ENCODE measurements at regions not wholly inside any gene's neighbourhood (a gene's known extent, or its start where the extent isn't known, plus 50 kb on each side); places are given as distances from the start of the nearest gene placed in this dataset.

DNA sequence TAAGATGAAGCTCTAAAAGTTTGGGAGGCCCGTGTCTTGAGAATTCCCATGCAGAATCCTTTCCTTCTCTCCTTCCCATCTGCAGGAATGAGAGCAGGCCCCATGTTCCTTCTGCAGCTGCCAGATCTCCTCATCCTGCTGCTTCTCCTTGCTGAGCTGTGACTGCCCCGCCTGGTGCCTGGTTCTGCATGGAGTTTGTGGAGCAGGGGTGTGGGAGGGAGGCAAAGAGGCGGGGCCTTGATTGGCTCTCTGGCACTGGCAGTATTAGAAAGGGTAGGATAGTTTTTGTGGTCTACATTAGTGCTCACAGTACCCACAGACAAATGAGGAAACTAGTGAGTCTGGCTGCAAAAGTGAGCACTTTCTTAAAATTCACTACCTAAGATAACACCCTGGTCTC, 91.1 kb upstream of the CLPB start:
- H3K36me3 ChIP-seq, result no peaks in the 10 kb centered on the region
- no peak for ATAC-seq

DNA sequence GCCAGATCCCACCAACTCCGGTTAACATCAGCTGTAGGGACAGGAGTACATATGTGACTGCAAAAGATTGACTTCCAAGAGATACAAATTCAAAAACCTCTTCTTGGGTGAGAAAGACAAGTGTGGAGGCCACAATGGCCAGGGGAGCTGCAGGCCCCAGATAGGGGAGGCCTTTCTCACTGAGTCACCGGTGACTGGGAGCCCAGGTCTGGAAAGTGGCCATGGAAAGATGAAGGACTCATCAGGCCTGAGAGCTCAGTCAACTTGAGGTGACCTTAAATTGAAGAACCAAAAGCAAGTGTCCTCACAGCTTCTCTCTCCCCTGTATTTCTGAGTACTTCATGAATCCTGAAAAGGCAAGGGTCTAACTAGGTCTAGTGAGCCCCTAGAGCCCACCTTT, 90.4 kb upstream of the CLPB start:
- Histone ChIP-seq H3K4me3 (no peak overlapping the region), H3K36me3 (no peaks in the 10 kb centered on the region), H3K9me3 (no peaks in the 10 kb centered on the region), H3K27ac (no peak overlapping the region), H3K27me3 (no peaks in the 10 kb centered on the region), H3K4me1 (peaks cover 0 to 6% (median 3%) of the 10 kb centered on the region in 3 donors)
- TF ChIP-seq EP300 (IDR thresholded peaks at IDR 0.05) (no peak), POLR2AphosphoS5 (IDR thresholded peaks at IDR 0.05) (no peak), POLR2A (IDR thresholded peaks at IDR 0.05) (no peak)
- TF ChIP-seq, protein P1, sequence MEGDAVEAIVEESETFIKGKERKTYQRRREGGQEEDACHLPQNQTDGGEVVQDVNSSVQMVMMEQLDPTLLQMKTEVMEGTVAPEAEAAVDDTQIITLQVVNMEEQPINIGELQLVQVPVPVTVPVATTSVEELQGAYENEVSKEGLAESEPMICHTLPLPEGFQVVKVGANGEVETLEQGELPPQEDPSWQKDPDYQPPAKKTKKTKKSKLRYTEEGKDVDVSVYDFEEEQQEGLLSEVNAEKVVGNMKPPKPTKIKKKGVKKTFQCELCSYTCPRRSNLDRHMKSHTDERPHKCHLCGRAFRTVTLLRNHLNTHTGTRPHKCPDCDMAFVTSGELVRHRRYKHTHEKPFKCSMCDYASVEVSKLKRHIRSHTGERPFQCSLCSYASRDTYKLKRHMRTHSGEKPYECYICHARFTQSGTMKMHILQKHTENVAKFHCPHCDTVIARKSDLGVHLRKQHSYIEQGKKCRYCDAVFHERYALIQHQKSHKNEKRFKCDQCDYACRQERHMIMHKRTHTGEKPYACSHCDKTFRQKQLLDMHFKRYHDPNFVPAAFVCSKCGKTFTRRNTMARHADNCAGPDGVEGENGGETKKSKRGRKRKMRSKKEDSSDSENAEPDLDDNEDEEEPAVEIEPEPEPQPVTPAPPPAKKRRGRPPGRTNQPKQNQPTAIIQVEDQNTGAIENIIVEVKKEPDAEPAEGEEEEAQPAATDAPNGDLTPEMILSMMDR (IDR thresholded peaks at IDR 0.05), result no peak
- WGBS, 2 donors (ENCODE audit: low coverage in 1 of 2), result 71 to 100% methylated on average over 1 of the region's 2 CpGs
- ATAC-seq, result no peak

More for the DNA sequence above, 91.1 kb upstream of the CLPB start:
- TF ChIP-seq EP300 (IDR thresholded peaks at IDR 0.05) (no peak), POLR2A (IDR thresholded peaks at IDR 0.05) (no peak), POLR2AphosphoS5 (IDR thresholded peaks at IDR 0.05) (no peak)
- TF ChIP-seq, protein P1 (IDR thresholded peaks at IDR 0.05), result no peak
- WGBS, 2 donors (ENCODE audit: low coverage in 1 of 2), result 50% methylated on average over 1 of the region's 3 CpGs; no CpG with 5 or more reads in 1 of the 2 donors
- Histone ChIP-seq H3K9me3 (no peaks in the 10 kb centered on the region), H3K27ac (no peak overlapping the region), H3K27me3 (no peaks in the 10 kb centered on the region), H3K4me3 (no peak overlapping the region), H3K4me1 (no peaks in the 10 kb centered on the region)

DNA sequence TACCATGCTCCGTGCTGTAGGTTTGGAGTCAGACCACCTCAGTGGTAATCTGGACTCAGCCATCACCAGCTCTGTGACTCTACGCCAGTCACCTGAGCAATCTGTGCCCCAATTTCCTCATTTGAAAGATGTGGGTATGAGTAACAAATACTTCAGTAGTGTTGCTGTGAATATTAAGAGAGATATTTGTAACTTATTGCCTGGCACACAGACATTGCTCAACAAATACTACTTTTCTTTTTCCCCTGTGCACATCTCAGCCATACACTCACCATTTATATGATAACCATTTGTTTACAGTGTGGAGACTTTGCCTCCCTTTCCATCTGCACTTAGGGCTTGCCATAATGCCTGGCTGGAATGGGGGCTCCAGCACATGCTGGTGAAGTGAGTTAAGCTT, 89.7 kb upstream of the CLPB start:
- Histone ChIP-seq H3K4me1 (peaks cover 0 to 10% (median 5%) of the 10 kb centered on the region in 3 donors), H3K27me3 (no peaks in the 10 kb centered on the region), H3K4me3 (no peak overlapping the region), H3K9me3 (no peaks in the 10 kb centered on the region), H3K27ac (no peak overlapping the region), H3K36me3 (no peaks in the 10 kb centered on the region)
- TF ChIP-seq POLR2A (IDR thresholded peaks at IDR 0.05), result no peak
- TF ChIP-seq EP300 (IDR thresholded peaks at IDR 0.05), result no peak
- no peak for TF ChIP-seq POLR2AphosphoS5 (IDR thresholded peaks at IDR 0.05)
- TF ChIP-seq, protein P1 (IDR thresholded peaks at IDR 0.05), result no peak
- ATAC-seq, result no peak
- WGBS, 2 donors (ENCODE audit: low coverage in 1 of 2), result 78 to 90% methylated on average over 2 of the region's 2 CpGs

DNA sequence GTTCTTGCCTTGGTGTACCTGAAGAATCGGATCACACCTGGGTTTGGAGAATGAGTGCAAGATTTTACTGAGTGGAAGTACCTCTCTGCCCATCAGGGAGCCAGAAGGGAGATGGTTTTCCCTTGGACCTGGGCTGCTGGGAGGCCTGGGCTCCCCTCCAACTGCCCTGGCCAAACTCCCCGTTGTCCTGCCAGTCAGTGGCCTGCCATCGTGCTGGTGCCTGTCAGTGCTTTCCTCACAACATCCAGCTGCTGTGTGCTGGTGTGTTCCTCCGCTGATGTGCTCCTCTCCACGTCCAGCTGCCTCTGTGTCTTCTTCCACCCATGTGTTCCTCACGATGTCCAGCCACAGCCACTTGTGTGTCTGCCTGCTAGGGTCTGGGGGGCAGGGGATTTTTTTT, 87.9 kb upstream of the CLPB start:
- Histone ChIP-seq H3K27me3 (no peaks in the 10 kb centered on the region), H3K4me1 (peaks cover 0 to 10% (median 5%) of the 10 kb centered on the region in 3 donors), H3K27ac (no peak overlapping the region), H3K36me3 (no peaks in the 10 kb centered on the region), H3K9me3 (no peaks in the 10 kb centered on the region), H3K4me3 (no peak overlapping the region)
- TF ChIP-seq POLR2AphosphoS5 (IDR thresholded peaks at IDR 0.05) (no peak), EP300 (IDR thresholded peaks at IDR 0.05) (no peak), POLR2A (IDR thresholded peaks at IDR 0.05) (no peak)
- TF ChIP-seq, protein P1 (IDR thresholded peaks at IDR 0.05), result no peak
- WGBS, 2 donors (ENCODE audit: low coverage in 1 of 2), result 85% methylated on average over 3 of the region's 6 CpGs; no CpG with 5 or more reads in 1 of the 2 donors
- no peak for ATAC-seq

DNA sequence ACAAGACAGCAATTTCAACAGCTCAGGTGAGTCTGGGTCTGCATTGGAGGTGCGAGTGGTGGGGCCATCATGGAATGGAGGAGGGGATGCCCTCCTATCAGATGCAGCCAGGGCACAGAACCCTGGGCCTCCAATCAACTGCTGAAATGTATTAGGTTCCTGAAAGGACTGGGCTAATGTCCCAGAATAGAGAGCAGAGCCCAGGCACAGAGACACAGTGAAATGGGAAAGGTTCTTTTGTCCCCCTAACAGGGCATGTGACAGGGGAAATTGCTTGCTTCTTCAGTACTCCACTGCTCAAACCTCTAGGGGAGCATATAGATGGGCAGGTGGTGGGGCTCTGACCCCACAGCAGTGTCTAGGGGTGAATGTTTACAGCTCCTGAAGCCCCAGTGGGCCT, 87.3 kb upstream of the CLPB start:
- ATAC-seq, result no peak
- WGBS, 2 donors (ENCODE audit: low coverage in 1 of 2), result 91% methylated on average over 1 of the region's 1 CpG; no CpG with 5 or more reads in 1 of the 2 donors
- Histone ChIP-seq H3K36me3 (no peaks in the 10 kb centered on the region), H3K4me3 (no peak overlapping the region), H3K4me1 (peaks cover 0 to 10% (median 5%) of the 10 kb centered on the region in 3 donors), H3K27me3 (no peaks in the 10 kb centered on the region), H3K9me3 (no peaks in the 10 kb centered on the region), H3K27ac (no peak overlapping the region)
- TF ChIP-seq EP300 (IDR thresholded peaks at IDR 0.05), result no peak
- TF ChIP-seq, protein P1 (IDR thresholded peaks at IDR 0.05), result no peak
- TF ChIP-seq POLR2AphosphoS5 (IDR thresholded peaks at IDR 0.05), result no peak
